Neural progenitor cell (in vitro differentiated cells): ENCODE measurements at regions not wholly inside any gene's neighbourhood (a gene's known extent, or its start where the extent isn't known, plus 50 kb on each side); places are given as distances from the start of the nearest gene placed in this dataset.
A peak's percentile ranks its signal among the peaks of the same experiment; 100 is the strongest.

Experiments
- DNase-seq: peaks from one replicate; pipeline ENCODE4 v3.0.0-alpha.2; 2016; ENCODE audit warnings: low spot score
- H2AFZ ChIP-seq: fragments of 200-600 bp; sonication (generic); replicated peaks from 2 replicates; pipeline ENCODE4 v1.6.1; 2016; ENCODE audit warnings: antibody characterized with exemption
- H3F3A ChIP-seq: fragments of 200-600 bp; sonication (generic); 2 replicates; pipeline ENCODE4 v1.6.1; 2016; ENCODE audit warnings: antibody characterized with exemption, low read depth
- H3K27ac ChIP-seq: fragments of 200-600 bp; sonication (generic); 2 replicates; pipeline ENCODE4 v1.5.1; 2016; ENCODE audit warnings: mild to moderate bottlenecking
- H3K27me3 ChIP-seq: fragments of 200-600 bp; sonication (generic); 2 replicates; pipeline ENCODE4 v1.6.1; 2016; ENCODE audit warnings: mild to moderate bottlenecking, moderate library complexity
- H3K36me3 ChIP-seq: fragments of 200-600 bp; sonication (generic); 2 replicates; pipeline ENCODE4 v1.5.1; 2016
- H3K4me1 ChIP-seq: fragments of 200-600 bp; sonication (generic); 2 replicates; pipeline ENCODE4 v1.6.1; 2016; ENCODE audit warnings: mixed run types
- H3K4me2 ChIP-seq: fragments of 200-600 bp; sonication (generic); 2 replicates; pipeline ENCODE4 v1.6.1; 2016
- H3K4me3 ChIP-seq: fragments of 200-600 bp; sonication (generic); 2 replicates; pipeline ENCODE4 v1.5.1; 2016
- H3K79me2 ChIP-seq: fragments of 200-600 bp; sonication (generic); 2 replicates; pipeline ENCODE4 v1.6.1; 2016; ENCODE audit warnings: low read depth
- H3K9ac ChIP-seq: fragments of 200-600 bp; sonication (generic); 2 replicates; pipeline ENCODE4 v1.6.1; 2016
- H3K9me3 ChIP-seq: fragments of 200-600 bp; sonication (generic); 2 replicates; pipeline ENCODE4 v1.5.1; 2016; ENCODE audit warnings: low read depth
- H4K20me1 ChIP-seq: fragments of 200-600 bp; sonication (generic); 2 replicates; pipeline ENCODE4 v1.6.1; 2016; ENCODE audit warnings: low read depth
- H3K27ac Mint-ChIP-seq: 3 replicates; pipeline ENCODE4 v1.8.0; 2021; ENCODE audit warnings: mixed read lengths
- H3K27me3 Mint-ChIP-seq: 2 replicates; pipeline ENCODE4 v1.8.0; 2022; ENCODE audit warnings: low read depth, mild to moderate bottlenecking, inconsistent platforms, moderate library complexity, mixed read lengths; ENCODE audit not compliant: insufficient read depth
- H3K36me3 Mint-ChIP-seq: 3 replicates; pipeline ENCODE4 v1.8.0; 2021; ENCODE audit warnings: mixed read lengths
- H3K4me1 Mint-ChIP-seq: 3 replicates; pipeline ENCODE4 v1.8.0; 2021; ENCODE audit warnings: mixed read lengths
- H3K4me3 Mint-ChIP-seq: 3 replicates; pipeline ENCODE4 v1.8.0; 2021; ENCODE audit warnings: mild to moderate bottlenecking, moderate library complexity, mixed read lengths
- H3K9me3 Mint-ChIP-seq: 3 replicates; pipeline ENCODE4 v1.8.0; 2020; ENCODE audit warnings: mixed read lengths
- EZH2 ChIP-seq: fragments of 200-600 bp; sonication (generic); IDR thresholded peaks from 2 replicates; pipeline ENCODE4 v1.6.1; 2017; ENCODE audit warnings: antibody characterized with exemption, mild to moderate bottlenecking, moderate library complexity
- EZH2phosphoT487 ChIP-seq: fragments of 200-600 bp; sonication (generic); IDR thresholded peaks from 2 replicates; pipeline ENCODE4 v1.6.1; 2017; ENCODE audit warnings: antibody characterized with exemption
- TF ChIP-seq, protein P1 (sequence below): fragments of 200-600 bp; sonication (generic); IDR thresholded peaks from 2 replicates; pipeline ENCODE4 v1.5.1; 2017; ENCODE audit warnings: antibody characterized with exemption, mild to moderate bottlenecking

DNA sequence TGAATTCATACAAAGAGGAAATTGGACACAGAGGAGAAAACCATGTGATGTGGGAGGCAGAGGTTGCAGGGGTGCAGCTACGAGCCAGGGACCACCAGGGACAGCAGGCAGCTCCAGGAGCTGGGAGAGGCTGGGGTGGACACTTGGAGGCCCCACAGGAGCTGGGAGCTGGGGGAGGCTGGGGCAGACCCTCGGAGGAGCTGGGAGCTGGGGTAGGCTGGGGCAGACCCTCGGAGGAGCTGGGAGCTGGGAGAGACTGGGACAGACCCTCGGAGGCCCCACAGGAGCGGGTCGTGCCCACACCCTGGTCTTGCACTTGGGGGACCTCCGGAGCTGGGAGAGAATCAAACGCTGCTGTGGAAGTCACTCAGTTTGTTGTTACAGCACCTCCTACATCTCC lies 141.7 kb downstream of the SOX1 start:
- DNase-seq = no peak
- Histone ChIP-seq H3K4me1 (peaks cover 62% of the 10 kb centered on the region), H3K4me3 (no peak overlapping the region), H2AFZ (no peak overlapping the region), H3K9ac (no peak overlapping the region), H3K9me3 (no peaks in the 10 kb centered on the region), H3K27me3 (peaks cover 12% of the 10 kb centered on the region), H3K36me3 (no peaks in the 10 kb centered on the region), H3K27ac (no peak overlapping the region), H3K79me2 (no peaks in the 10 kb centered on the region), H3F3A (peaks cover 58% of the 10 kb centered on the region), H4K20me1 (no peaks in the 10 kb centered on the region), H3K4me2 (no peak overlapping the region)
- H3K27ac Mint-ChIP-seq = peak overlapping the region; percentile 65
- H3K9me3 Mint-ChIP-seq = peaks cover 3% of the 10 kb centered on the region
- TF ChIP-seq, protein P1, sequence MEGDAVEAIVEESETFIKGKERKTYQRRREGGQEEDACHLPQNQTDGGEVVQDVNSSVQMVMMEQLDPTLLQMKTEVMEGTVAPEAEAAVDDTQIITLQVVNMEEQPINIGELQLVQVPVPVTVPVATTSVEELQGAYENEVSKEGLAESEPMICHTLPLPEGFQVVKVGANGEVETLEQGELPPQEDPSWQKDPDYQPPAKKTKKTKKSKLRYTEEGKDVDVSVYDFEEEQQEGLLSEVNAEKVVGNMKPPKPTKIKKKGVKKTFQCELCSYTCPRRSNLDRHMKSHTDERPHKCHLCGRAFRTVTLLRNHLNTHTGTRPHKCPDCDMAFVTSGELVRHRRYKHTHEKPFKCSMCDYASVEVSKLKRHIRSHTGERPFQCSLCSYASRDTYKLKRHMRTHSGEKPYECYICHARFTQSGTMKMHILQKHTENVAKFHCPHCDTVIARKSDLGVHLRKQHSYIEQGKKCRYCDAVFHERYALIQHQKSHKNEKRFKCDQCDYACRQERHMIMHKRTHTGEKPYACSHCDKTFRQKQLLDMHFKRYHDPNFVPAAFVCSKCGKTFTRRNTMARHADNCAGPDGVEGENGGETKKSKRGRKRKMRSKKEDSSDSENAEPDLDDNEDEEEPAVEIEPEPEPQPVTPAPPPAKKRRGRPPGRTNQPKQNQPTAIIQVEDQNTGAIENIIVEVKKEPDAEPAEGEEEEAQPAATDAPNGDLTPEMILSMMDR = no peak
- TF ChIP-seq EZH2 = no peak
- no peak for TF ChIP-seq EZH2phosphoT487
- H3K27me3 Mint-ChIP-seq = peaks cover 16% of the 10 kb centered on the region
- H3K4me3 Mint-ChIP-seq = peak overlapping the region; percentile 9
- H3K36me3 Mint-ChIP-seq = no peaks in the 10 kb centered on the region
- H3K4me1 Mint-ChIP-seq = peaks cover 87% of the 10 kb centered on the region

DNA sequence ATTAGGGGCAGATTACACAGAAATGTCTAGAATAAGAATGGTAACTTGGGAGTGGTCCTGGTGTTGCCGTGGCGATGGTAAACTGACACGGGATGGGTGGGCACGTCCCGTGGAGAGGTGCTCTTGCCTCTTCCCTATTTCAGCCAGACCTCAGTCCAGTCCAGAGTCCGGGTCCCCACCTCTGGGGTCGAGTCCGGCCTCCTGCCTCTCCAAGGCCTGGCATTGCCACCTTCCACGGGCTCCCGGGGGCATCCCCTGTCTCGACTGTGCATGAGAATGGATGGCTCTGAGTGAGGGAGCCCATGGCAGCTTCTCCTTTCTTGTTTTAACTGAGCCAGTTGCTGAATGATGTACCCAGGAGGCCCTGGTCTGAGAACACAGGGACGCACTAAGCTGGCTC lies 142.3 kb downstream of the SOX1 start:
- Histone ChIP-seq H3K9me3 (no peaks in the 10 kb centered on the region), H3K27ac (no peak overlapping the region), H3K4me3 (no peak overlapping the region), H3K36me3 (no peaks in the 10 kb centered on the region), H4K20me1 (no peaks in the 10 kb centered on the region), H3K9ac (no peak overlapping the region), H3K27me3 (peaks cover 12% of the 10 kb centered on the region), H3K79me2 (no peaks in the 10 kb centered on the region), H3F3A (peaks cover 52% of the 10 kb centered on the region), H3K4me2 (no peak overlapping the region), H2AFZ (no peak overlapping the region), H3K4me1 (peaks cover 56% of the 10 kb centered on the region)
- Mint-ChIP-seq H3K9me3 (peaks cover 3% of the 10 kb centered on the region), H3K27me3 (peaks cover 16% of the 10 kb centered on the region), H3K36me3 (no peaks in the 10 kb centered on the region), H3K4me3 (no peak overlapping the region), H3K27ac (peak overlapping the region; percentile 89), H3K4me1 (peaks cover 87% of the 10 kb centered on the region)
- no peak for DNase-seq
- TF ChIP-seq EZH2 (no peak), EZH2phosphoT487 (no peak)
- TF ChIP-seq, protein P1 = no peak

DNA sequence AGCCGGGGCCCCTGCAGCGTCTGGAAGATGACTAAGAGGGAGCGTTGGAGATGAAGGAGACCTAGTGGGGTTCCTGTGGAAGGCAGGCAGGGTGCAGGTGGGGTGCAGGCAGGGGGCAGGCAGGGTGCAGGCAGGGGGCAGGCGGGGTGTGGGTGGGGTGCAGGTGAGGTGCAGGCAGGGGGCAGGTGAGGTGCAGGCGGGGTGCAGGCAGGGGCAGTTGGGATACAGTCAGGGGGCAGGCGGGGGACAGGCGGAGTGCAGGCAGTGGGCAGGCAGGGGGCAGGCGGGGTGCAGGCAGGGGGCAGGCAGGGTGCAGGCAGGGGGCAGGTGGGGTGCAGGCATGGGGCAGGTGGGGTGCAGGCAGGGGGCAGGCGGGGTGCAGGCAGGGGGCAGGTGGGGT lies 142.8 kb downstream of the SOX1 start:
- H3K4me3 ChIP-seq = no peak overlapping the region
- TF ChIP-seq, protein P1 = no peak
- no peak for TF ChIP-seq EZH2phosphoT487
- no peak for TF ChIP-seq EZH2
- Mint-ChIP-seq H3K4me1 (peaks cover 83% of the 10 kb centered on the region), H3K27me3 (peaks cover 16% of the 10 kb centered on the region), H3K9me3 (peaks cover 3% of the 10 kb centered on the region), H3K36me3 (no peaks in the 10 kb centered on the region), H3K27ac (no peak overlapping the region), H3K4me3 (no peak overlapping the region)
- H3K79me2 ChIP-seq = no peaks in the 10 kb centered on the region
- H3K4me1 ChIP-seq = peaks cover 52% of the 10 kb centered on the region
- H3K9ac ChIP-seq = no peak overlapping the region
- no peaks in the 10 kb centered on the region for H3K9me3 ChIP-seq
- no peaks in the 10 kb centered on the region for H3K36me3 ChIP-seq
- no peak overlapping the region for H3K4me2 ChIP-seq
- H3K27ac ChIP-seq = no peak overlapping the region
- no peaks in the 10 kb centered on the region for H4K20me1 ChIP-seq
- peaks cover 12% of the 10 kb centered on the region for H3K27me3 ChIP-seq
- H2AFZ ChIP-seq = no peak overlapping the region
- peaks cover 47% of the 10 kb centered on the region for H3F3A ChIP-seq
- no peak for DNase-seq
